ENCODE measurements at regions not wholly inside any gene's neighbourhood (a gene's known extent, or its start where the extent isn't known, plus 50 kb on each side); places are given as distances from the start of the nearest gene placed in this dataset.

DNA sequence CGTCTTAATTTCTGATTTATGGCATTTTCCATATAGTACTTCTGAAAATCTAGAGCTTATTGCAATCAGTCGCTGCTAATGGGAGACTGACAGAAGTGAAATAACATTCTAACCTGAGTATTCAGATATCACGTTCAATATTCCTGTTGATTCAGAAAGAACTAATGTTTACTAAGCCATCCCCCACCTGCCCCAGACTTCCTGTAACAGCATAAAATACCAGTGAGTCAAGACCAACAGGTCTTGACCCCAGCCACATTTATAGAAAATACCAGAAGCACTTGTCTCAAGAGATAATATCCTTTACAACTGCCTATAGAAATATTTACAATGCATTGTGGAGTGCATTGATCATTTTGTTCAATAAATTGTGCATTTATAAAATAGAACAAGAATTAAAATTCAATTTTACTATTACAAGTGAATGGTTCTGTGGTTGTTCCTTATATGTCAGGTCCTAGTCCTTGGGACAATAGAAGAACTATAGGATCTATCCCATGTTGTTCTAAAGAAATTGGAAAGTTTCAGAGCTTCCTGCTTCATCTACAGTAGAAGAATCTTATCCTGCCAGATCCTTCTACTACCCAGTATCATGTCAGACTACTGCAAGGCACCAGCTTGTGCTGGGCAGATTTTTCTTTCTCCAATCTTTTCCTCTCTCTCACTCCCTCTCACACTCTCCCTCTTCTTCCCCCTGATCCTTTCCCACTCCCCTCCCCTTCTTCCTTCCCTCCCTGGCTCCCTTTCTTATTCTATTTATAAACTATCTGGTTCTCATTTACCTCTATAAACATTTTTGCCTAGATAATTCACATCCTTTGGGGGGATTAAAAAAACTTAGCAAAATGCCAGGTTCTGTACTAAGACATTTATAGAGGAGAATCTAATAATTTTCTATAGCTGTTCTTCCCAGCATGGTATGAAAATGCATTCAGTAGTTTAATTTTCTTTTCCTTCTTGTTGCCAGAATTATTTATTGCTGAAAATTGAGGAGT is 629.9 kb downstream of the DIAPH3 start:
- no peak for DNase-seq (ENCODE audit: low read depth in 2 of 2)

DNA sequence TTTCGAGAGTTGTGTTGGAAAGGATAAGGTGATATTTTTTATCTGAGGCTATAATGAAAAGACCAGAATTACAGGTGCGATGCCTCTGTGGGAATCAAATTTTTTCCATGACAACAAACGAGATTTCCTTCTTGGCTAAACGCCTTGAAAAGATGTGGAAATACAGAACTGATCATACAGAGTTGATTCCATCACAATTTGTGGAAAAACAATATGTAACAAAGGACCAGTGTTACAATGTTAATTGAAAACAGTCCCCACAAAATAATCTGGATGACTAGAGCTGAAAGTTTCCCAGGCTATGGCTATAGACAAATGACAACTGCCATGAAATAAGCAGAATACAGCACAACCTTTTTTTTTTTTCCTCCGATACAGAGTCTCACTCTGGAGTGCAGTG is 628.9 kb downstream of the DIAPH3 start:
- DNase-seq (ENCODE audit: low read depth in 2 of 2) = no peak

DNA sequence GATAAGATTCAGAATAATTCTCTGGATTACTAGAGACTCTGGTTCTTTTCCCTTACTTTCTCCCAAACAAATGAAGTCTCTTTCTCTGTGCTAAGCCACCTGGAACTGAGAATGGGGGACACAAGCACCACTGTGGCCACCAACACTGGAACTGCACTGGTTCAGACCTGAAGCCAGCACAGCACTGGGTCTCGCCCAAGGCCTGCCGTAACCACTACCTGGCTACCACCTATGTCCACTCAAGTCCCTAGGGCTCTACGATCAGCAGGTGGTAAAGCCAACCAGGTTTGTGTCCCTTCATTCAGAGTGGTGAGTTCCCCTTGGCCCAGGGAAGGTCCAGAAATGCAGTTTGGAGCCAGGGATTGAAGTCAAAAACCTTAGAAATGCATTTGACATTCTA is 626.2 kb downstream of the DIAPH3 start:
- DNase-seq (ENCODE audit: low read depth in 2 of 2) = no peak

DNA sequence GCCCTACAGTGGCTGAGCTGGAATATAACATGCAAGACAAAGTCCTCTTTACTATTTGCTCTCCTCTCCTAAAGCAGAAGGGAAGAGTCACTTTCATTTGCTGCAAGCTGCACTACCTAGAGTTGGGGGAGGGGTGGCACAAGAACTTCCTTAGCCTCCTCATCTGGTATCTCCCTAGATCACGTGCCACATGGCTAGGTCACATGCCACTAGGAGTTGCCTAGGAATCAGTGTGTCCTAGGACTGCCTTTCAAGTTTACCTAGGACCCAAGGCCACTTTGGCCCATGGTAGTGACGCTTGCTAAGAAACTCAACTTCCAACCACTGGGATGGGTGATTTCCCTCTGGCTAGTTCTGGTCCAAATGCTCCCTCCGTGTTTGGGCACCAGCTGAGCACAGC is 625.2 kb downstream of the DIAPH3 start:
- DNase-seq (ENCODE audit: low read depth in 2 of 2) = no peak

DNA sequence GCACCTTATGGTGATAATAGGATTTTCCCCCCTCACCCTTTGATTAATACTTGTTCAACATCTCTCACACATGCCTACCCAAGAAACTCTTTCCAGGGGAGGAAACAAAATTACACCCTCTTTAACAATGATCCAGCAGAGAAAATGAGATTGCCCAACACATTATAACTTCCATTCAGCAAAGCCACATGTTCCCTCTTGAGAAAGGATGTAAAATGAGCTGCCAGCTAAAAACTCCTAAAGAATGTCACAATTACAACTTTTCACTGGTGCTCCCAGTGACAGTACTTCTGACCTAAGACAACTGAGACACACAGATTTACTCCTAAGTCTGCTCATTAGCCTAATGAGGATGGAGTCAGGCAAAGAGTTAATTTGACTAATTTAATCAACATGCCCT is 621.4 kb downstream of the DIAPH3 start:
- DNase-seq (ENCODE audit: low read depth in 2 of 2) = no peak

DNA sequence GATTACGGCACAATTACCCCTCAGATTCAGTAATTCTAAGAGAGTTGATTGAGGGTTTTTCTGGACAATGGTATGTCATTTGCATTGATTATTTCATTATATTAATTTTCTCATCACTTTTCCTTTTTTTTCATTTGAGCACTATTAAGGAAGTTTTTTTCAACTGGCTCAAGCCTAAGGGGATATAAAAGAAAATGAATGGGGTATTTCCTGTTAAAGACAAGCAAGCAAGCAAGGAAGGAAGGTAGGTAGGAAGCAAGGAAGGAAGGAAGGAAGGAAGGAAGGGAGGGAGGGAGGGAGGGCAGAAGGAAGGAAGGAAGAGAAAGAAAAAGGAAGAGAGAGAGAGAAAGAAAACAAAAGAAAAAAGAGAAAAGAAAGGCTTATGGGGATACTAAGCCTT is 620.3 kb downstream of the DIAPH3 start:
- no peak for DNase-seq (ENCODE audit: low read depth in 2 of 2)

DNA sequence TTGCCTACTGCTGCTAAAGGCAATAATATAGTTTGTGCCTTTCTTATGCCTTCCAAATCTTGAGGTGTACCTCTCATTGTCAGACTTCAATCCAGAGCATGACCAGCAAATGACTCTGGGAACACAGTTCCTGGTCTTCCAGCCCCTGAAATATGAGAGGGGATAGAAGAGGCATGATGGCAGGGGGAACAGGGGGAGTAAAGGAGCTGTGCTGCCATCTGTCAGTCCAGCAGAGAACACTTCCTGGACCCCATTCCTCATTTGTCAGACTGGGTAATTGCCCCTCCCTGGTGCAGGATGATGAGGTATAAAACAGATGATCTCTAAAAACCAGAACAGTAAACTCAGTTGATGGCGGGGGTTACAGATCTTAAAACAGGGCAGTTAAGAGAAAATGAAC is 618.7 kb downstream of the DIAPH3 start:
- DNase-seq (ENCODE audit: low read depth in 2 of 2) = no peak

DNA sequence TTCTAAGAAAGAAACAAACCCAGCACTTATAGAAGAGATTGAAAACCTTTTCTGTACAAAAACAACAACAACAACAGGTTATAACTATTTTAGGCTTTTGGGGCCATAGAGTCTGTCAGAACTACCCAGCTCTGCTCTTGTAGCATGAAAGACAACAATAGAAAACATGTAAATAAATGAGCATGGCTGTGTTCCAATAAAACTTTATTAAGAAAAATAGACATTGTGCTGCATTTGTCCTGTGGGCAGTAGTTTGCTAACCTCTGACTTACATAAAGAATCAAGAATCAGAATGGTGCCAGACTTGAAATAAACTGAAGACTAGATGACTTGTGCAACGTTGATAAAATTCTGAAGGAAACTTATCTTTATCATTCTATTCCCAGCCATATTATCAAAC is 617.5 kb downstream of the DIAPH3 start:
- DNase-seq (ENCODE audit: low read depth in 2 of 2) = no peak

DNA sequence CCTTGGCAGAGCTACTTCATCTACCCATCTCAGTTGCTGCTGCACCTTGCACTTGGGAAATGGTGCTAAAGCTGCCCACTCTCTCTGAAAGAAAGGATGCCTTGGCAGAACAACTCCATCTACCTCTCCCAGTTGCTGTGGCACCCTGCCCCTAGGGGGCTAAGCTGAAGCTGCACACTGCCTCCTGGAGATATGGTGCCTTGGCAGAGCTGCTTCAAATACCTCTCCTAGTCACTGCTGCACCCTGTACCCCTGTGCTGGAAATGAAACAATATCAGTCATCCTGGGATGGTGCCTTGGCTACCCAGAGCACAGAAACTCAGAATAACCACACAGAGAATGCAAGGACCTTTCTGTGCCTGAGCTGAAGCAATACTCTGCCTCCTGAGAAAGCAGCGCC is 615.8 kb downstream of the DIAPH3 start:
- no peak for DNase-seq (ENCODE audit: low read depth in 2 of 2)

DNA sequence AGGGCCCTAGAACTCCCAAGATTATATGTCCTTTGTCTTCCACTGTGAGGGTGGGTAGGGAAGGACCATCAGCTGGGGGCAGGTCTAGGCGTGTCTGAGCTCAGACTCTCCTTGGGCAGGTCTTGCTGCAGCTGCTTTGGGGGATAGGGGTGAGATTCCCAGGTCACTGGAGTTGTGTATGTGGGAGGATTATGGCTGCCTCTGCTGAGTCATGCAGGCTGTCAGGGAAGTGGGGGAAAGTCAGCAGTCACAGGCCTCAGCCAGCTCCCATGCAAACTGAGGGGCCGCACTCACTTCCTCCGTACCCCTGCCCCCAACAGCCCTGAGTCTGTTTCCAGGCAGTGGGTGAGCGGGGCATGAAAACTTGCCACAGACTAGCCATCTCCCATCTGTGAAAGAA is 600.8 kb downstream of the DIAPH3 start:
- no peak for DNase-seq (ENCODE audit: low read depth in 2 of 2)

DNA sequence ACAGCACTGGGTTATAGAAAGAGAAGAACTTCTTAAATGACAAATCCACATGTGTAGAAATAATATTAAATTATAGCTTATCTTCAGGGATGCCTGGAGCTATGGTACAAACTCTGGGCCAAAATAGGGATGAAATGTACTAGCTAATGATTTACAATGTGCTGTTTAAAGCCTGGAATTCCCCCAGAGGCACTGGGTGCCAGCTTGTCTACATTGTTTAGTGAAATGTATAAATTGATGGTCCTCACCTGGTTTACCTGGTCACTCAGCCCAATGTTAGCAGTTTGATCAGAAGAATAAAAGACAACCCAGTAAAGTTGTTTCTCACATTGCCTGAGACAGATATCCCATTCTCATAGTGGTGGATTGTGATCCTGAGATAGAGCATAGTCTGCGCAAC is 597.2 kb downstream of the DIAPH3 start:
- DNase-seq (ENCODE audit: low read depth in 2 of 2) = no peak

DNA sequence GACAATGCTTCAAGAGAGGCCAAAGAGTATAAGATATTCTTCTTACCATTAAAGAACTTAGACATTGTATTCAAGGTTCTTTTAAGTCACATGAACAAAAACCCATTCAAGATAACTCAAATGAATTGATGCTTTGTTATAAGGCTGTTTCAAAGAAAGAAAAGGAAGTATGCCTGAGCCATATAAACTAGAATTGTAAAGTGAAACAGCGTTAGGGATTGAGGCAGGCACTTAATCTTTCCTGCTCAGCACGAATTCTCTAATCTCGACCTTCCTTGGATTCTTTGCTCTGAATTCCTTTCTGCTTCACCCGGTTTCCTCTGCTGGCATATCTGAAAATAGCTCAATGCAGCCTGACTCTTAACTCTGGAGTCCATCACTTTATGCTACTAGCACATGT is 595.4 kb downstream of the DIAPH3 start:
- no peak for DNase-seq (ENCODE audit: low read depth in 2 of 2)

DNA sequence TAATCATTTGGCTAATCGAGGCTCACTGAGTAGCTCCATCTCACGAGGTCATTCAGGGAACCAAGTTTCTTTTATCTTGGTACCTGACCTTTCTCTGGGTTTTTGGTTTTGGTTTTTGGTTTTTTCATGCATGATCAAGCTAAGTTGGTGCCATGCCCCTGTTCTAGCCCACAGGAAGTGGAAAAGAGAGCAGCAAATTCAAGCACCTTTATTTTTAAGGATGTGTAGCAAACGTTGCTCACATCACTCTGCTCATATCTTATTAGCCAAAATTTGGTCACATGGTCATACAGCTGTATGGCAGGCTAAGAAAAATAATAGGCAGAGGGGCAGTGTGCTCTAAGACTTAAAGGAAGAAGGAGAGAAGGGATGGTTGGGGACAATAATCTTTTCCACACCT is 593.5 kb downstream of the DIAPH3 start:
- no peak for DNase-seq (ENCODE audit: low read depth in 2 of 2)

DNA sequence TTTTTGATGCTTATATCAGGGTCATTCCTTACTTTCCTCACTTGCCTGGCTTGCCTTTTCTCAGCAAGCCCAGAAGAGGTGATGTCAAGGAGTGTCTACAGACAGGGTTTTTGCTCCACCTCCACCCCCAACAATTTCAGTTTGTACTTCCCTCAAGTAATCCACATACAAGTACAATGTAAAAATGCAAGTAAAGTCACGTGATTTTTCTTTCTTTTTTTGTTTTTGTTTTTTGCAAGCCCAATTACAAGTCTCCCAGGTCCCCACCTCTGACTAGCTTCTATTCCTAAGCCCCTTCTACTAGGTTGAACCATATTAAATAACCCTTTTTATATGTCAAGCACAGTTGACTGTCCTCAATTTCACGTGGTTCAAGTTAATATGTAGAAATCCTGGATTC is 579.6 kb downstream of the DIAPH3 start:
- no peak for DNase-seq (ENCODE audit: low read depth in 2 of 2)

DNA sequence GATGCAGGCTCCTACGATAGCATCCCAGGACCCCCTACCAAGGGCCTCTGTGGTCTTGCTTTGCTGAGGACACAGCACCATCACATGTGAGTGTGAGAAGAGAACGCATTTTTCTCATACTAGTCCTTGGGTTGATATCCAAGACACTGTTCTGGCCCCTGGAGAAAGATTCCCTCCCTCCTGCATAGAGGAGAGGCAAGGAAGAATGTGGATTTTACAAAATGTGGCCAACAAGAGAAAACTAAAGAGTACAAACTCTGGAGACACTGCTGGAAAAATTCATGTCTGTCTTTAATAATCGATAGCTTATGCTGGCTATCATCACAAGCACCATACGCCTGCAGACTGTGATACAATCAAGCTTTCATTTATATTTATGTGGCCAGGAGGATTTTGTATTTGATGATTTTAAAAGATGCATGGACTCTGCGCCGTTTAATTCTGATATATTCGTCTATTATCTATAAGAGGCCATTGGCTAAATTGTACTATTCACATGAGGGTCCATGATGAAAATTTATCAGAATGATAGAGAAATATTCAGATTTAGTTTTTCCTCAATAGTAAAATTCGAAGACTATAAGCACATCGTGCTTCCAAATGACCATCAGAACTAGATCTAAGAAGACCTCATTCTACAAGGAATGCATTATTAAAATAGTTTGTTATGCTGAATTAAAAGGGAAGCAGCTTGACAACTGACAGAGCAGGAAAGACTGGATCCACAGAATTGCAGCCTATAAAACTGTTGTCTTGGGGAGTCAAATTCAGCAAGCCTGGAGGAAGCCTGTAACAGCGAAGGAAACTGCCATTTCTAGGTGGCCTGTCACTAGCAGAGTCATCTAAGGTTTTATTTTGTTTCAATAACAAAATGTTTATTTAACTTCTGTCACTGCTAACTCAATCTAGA is 578.7 kb downstream of the DIAPH3 start:
- no peak for DNase-seq (ENCODE audit: low read depth in 2 of 2)

DNA sequence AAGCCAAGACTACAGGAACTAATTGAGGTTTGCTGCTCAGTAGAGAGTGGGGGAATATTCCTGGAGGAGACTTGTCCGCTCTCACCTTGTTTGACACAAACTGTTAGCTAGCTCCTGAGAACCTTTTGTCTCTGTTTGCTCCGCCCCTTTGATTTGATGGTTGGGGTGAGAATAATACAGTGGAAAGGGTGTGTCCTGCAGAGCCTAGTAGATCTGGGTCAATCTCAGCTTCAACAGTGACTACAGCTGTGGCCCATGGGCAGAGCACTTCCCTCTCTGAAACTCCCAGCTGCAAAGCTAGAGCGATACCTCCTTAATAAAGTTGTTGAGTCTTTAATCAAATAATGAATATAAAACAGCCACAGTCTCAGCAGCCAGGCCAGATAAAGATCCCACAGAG is 576.7 kb downstream of the DIAPH3 start:
- DNase-seq (ENCODE audit: low read depth in 2 of 2) = no peak

DNA sequence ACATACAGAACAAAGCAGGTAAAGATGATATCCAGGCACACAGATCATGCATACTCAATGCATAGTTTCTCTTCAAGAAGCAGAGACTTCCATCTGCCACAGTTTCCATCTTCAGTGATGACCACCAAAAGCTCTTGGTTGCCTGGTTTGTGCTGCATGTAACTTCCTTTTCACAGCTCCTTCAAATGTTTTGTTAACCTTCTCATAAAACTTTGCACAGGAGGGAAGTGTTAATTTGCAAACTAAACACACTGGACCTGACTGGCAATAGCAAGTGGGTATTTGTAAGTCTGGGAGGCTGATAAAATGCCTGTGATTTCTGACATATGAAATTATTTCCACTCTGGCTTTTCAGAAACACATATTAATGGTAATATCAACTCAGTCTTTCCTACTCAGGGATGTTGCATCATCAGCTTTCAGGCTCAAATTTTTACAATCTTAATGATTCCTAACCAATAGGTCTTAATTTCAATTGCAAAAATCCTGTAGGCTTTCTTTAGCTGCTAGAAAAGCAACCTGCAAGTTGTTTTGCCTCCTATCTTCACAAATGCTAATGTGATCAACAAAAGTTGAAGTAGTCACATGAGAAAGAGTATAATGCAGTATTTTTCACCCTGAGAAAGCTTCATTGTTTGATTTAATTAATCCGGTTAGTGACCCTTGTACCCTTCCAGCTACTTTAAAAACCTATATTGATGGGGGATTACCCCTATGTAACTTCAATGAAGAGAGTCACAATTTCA is 575.6 kb downstream of the DIAPH3 start:
- no peak for DNase-seq (ENCODE audit: low read depth in 2 of 2)

DNA sequence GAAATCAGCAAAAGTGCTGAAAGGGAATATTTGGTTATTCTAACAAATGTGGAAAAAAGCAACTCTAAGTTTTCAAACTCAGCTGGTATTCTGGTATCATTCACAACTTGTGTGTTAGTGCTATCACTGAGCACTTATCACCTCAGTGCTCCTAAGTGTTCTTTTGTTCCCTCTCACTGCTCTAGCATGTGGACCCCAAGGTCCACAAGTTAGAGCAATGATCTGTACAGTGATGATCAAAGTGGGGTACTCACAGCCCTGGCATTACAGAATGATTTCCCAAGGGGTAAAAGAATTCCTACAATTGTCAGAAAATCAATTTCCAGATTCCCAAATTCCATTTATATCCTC is 575.0 kb downstream of the DIAPH3 start:
- DNase-seq (ENCODE audit: low read depth in 2 of 2) = no peak

DNA sequence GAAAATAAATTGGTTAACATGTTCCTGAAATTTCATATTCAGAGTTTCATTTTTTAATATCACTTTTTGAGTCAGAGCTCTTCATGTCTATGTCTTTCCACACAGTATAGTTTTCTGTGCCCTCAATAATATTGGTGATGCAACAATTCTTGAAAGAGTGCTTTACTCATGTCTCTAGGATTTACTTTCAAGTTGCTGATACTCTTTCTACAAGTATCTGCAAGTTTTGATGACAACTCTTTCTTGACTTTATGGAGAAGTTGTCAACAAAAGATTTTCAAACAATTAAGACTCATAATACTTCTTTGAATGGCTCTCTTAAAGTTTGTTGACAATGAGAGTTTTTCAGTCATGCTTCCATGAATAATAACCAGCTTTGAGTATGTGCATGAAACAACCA is 561.7 kb downstream of the DIAPH3 start:
- no peak for DNase-seq (ENCODE audit: low read depth in 2 of 2)

DNA sequence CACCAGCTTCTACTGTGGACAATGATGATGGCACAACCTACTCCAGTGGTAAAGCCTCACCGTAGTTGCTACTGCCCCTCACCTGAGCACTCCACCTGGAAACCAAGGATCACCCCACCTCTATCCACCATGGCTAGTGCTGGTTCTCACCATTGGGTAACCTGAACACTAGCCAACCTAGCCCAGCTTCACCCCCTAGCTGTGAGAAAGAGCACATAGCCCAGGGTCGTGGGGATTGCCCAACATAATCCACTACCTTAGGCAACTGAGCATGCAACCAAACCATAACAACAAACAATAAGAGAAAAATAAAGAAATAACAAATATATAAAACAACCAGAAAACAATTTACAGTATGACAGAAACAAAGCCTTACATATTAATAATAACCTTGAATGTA is 560.1 kb downstream of the DIAPH3 start:
- DNase-seq (ENCODE audit: low read depth in 2 of 2) = no peak

DNA sequence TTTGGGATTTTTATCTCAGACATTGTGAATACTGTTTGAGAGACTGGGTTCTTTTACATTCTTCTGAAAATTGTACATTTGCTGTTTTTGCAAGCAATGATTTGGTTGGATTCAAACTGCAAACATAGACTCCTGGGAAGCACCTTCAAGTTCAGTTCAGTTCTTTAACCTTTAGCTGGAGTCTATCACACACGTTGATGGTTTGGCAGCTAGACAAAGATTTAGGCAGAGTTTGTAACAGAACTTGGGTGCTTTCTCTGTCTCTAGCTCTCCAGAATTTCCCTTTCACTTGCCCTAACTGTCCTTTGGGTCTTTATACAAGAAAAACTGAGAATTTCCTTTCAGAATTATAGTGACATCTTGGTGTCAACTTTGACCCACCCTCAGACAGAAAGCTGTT is 556.6 kb downstream of the DIAPH3 start:
- DNase-seq (ENCODE audit: low read depth in 2 of 2) = no peak

DNA sequence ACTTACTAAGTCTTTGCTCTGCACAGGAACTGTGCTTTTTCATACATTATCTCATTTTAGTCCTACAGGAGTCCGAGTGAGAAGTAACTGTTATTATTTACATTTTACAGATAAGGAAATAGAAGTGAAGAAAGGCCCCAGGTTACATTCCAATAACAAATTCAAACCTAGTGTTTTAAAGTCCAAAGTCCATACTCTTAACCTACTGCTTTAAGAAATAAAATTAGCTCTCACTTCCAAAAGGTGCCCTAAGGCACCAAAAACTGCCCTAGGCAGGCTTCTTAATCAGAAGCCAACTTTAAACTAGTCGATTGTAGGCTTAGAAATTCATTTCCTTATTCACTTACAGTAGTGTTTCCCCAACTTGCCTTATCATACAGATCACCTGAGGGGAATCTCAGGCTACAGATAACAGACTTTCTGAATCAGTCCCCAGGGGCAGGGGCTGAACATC is 555.9 kb downstream of the DIAPH3 start:
- no peak for DNase-seq (ENCODE audit: low read depth in 2 of 2)
